ENCODE measurements at regions not wholly inside any gene's neighbourhood (a gene's known extent, or its start where the extent isn't known, plus 50 kb on each side); places are given as distances from the start of the nearest gene placed in this dataset.

DNA sequence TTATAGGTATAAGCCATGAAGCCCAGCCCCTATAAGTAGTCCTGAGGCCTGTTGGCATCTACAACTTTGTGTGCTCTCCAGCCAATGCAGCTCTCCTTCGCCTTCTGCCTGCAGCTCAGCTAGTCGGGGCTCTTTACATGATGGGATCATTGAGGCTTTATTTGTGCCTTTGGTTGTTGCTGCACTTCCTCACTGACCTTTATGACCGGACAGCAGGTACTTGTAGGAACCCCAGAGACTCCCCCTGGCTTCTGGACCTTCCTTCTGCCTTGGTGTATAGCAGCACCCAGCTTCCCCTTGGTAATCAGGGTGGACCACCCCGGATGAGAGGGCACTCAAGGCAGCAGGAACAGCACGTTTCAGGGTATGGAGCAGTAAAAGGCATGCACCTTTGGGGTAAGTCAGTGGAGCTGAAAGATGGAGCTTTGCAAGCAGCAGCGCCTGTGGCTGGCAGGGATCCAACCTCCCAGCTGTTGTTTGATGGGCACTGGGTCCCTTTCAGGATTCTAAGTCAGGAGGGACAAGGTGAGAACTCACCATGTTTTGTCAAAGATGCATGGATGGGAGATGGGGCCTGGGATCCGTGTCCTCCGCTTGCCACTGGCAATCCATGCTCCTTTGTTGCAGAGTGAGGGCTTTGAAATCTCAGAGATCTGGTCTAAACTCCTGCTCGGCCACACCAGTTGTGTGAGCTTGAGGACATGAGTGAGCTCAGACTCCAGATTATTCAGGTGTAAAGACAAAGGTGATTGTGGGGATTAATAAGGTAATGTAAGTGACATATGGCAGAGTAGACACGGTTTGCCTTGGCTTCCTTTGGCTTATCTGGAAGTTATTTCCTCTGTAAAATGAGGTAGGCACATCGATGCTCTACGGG, 65.1 kb upstream of the KLF13 start:
- Histone ChIP-seq H3K27ac (no peak overlapping the region), H3K9me3 (replicated peaks) (no peaks in the 10 kb centered on the region), H3K4me1 (replicated peaks) (no peaks in the 10 kb centered on the region), H3K36me3 (no peaks in the 10 kb centered on the region), H3K27me3 (replicated peaks) (no peaks in the 10 kb centered on the region), H3K4me3 (no peak overlapping the region)
- DNase-seq (ENCODE audit: low read depth in 1 of 2, low spot score in 2 of 2), result no peak

DNA sequence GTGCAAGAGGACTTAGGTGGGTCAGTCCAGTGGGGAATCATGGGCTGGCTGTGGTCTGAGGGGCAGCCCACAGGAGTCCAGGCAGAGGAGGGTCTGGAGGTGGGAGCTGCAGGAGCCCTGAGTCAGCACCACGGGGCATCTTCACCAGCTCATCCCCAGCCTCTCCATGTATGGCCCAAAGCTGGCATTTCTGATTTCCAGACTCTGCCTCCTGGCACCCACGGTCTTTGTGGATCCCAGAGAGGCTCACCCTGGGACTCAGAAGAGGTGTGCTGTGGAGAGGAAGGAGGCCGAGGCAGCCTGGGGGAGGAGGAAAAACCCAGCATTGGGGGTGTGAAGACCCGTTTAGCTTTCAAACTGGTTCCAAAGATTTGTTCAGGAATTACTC, 64.5 kb upstream of the KLF13 start:
- H3K9me3 ChIP-seq (replicated peaks), result no peaks in the 10 kb centered on the region
- no peak overlapping the region for H3K4me3 ChIP-seq
- no peaks in the 10 kb centered on the region for H3K36me3 ChIP-seq
- H3K27me3 ChIP-seq (replicated peaks), result no peaks in the 10 kb centered on the region
- no peak overlapping the region for H3K27ac ChIP-seq
- no peaks in the 10 kb centered on the region for H3K4me1 ChIP-seq (replicated peaks)
- no peak for DNase-seq (ENCODE audit: low read depth in 1 of 2, low spot score in 2 of 2)

DNA sequence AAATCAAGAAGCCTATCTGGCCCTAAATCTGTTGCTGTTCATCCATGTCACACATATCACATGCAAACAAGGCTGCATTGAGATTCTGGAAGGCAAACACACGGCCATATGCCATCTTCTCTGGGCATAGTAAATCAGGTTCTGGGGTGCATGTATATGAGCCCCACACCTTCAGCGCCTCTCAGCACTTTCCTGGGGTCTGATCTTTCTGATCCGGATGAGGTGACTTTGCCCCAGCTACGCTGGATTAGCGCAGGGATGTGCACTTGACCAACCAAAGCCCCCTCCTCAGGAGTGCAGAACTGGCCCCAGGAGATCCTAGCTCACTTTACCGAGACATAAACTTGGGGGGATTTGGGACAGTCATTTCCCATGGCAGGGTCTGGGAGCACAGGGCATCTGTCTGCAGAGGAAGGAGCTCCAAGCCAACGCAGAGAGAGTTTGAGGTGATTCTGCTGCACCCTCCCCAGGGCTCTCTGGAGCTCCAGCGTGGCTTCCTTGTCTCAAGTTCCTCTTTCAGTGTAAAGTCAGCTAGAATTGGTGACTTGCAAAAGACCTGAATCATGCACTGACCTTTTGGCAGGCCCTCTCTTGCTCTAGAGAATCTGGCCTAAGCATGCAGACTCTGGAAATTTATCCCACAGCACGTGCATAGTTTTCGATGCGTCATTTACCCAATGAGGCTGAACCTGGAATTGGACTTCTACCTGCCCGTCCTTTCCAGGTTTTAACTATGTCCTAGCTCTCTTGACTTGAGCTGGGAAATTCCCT, 63.5 kb upstream of the KLF13 start:
- Histone ChIP-seq H3K27ac (no peak overlapping the region), H3K4me3 (no peak overlapping the region), H3K4me1 (replicated peaks) (no peaks in the 10 kb centered on the region), H3K9me3 (replicated peaks) (no peaks in the 10 kb centered on the region), H3K27me3 (replicated peaks) (no peaks in the 10 kb centered on the region), H3K36me3 (no peaks in the 10 kb centered on the region)
- DNase-seq (ENCODE audit: low read depth in 1 of 2, low spot score in 2 of 2), result peak in 1 of 2 experiments; percentile 31

DNA sequence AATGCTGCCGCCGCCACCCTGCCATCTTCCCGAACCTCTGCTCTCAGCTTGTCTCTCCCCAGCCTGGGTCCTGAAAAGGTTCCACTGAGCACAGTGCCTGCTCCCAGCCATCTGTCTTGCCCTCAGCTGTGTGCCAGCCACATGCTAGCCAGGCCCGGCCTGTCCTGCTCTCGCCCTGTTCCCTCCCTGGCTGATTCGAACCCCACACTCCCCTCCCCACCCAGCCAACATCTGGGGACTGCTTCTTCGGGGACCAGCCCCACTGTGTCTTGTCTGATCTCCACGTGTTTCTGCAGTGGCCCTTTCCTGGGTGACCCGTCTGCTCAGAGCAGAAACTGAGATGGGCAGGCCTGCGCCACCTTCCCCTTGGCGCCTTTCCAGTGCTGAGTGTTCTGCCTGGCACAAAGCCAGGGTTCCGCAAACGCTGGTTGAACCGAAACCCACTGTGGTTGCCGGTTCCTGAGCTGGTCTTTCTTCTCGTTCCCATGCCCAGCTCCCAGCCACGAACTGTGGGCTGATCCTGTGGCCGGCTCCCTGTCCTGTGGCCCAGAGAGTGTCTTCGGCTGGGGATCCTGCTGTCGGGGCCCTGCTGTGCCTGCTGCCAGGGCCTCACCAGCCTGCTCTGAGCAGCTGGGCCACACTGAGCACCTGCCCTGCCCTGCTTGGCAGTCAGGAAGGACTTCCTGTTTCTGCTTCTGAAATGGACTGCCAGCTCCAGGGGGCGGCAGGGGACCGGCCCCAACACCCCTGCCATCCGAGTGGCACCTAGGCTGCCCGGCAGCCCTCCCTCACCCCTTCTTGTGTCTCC, 62.7 kb upstream of the KLF13 start:
- Histone ChIP-seq H3K36me3 (no peaks in the 10 kb centered on the region), H3K4me3 (no peak overlapping the region), H3K9me3 (replicated peaks) (no peaks in the 10 kb centered on the region), H3K4me1 (replicated peaks) (peaks cover 2% of the 10 kb centered on the region; the same call in 1 of the 2 replicates), H3K27ac (no peak overlapping the region), H3K27me3 (replicated peaks) (no peaks in the 10 kb centered on the region)
- DNase-seq (ENCODE audit: low read depth in 1 of 2, low spot score in 2 of 2), result peak in 1 of 2 experiments; percentile 39

DNA sequence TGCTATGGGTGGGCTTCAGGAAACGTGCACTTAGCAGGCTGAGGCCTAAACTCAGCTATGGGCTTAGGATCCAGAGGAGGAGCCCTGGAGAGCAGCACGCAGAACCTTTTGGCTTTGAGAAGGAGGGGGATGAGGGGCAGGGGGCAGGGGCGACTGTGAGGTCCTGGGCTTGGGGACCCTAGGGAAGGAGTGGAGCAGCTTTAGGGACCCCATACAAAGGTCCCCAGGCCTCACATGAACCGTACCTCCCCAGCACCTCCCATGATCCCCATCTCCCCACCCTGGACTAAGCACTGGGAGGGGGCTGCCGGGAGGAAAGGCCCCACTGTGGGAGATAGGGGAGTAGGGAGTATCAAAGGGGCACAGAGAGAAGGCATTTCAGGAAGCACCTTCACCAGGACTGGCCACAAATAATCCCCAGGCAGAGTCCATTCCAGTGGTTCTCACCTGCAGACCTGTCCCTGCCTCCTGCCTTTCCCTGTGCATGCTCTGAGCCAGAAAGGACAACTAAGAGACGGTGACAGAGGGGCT, 62.0 kb upstream of the KLF13 start:
- Histone ChIP-seq H3K4me1 (replicated peaks) (peaks cover 4% of the 10 kb centered on the region; the same call in 1 of the 2 replicates), H3K9me3 (replicated peaks) (no peaks in the 10 kb centered on the region), H3K27ac (no peak overlapping the region), H3K27me3 (replicated peaks) (no peaks in the 10 kb centered on the region), H3K4me3 (no peak overlapping the region), H3K36me3 (no peaks in the 10 kb centered on the region)
- DNase-seq (ENCODE audit: low read depth in 1 of 2, low spot score in 2 of 2), result no peak

DNA sequence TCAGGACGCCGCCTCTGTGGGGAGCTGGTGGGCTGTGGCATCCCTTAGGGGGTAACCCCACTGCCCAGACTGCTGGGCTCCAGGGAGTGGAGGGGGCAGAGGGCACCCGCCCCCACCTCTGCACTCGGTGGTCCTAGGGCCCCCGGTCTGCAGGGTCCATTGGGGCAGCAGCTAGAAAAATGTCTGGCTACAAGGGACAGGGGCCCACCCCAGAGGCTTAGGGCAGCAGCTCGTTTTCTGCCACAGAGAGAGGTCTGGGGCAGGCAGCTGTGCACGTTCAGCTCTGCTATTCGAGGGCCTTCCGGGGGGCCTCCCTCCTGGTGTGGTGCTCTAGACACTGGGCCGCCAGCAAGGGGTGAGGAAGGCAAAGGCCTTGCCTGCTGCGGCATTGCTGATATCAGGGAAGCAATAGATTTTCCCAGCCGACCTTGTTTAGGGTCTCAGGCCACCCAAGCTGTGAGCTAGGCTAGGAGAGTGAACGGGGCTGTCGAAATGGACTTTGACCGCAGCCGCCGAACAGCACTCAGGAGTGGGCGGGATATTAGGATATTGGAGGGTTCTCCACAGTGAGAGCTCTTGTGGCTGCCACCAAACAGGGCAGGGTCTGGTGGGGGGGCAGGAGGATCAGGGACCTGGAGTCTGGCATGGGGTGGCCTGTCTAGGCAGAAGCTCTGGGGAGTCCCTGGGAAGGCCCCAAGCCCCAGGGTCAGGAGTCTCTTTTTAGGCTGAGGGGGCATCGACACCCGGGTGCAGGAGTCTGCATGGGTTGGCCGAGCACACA, 61.4 kb upstream of the KLF13 start:
- DNase-seq (ENCODE audit: low read depth in 1 of 2, low spot score in 2 of 2), result peak in 1 of 2 experiments; percentile 40
- H3K27me3 ChIP-seq (replicated peaks), result no peaks in the 10 kb centered on the region
- no peaks in the 10 kb centered on the region for H3K9me3 ChIP-seq (replicated peaks)
- no peaks in the 10 kb centered on the region for H3K36me3 ChIP-seq
- no peak overlapping the region for H3K4me3 ChIP-seq
- no peak overlapping the region for H3K27ac ChIP-seq
- peaks cover 4% of the 10 kb centered on the region; the same call in 1 of the 2 replicates for H3K4me1 ChIP-seq (replicated peaks)

DNA sequence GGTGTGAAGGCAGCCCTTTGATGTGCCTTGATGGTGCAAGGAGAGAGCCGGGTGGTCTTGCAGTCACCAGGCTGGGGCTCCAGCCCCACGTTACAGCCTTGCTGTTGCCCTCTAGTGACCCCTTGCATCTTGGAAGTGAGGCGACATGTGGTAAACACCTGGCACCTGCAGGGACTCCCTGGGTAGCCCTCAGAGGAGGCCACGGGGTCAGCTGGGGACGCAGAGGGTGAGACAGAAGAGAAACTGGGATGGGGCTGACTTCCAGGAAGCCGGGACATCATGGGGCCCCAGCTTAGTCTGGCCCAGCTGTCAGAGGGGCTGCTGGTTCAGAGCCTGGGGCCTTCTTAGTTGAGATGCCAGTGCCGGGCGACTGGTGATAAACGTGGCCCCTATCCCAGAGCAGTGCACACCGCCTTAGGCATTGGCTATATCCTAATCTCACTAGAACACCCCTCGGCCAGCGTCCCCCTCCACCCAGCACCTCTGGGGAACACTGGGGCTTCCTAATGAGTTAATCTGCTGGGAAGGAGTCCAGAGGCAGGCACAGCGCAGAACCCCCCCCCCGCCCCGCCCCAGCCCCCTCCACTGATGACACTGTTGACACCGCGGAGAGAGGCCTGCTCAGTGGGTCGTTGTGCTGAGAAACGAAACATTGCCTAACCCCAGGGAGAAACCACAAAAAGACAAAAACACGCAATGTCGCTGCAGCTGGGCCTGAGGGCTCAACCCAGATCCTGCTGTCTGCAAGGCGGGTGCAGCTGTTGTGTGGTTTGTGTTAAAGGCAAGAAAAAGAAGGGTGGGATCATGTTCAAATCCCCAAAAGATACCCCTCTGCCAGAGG, 60.5 kb upstream of the KLF13 start:
- H3K27ac ChIP-seq, result no peak overlapping the region

DNA sequence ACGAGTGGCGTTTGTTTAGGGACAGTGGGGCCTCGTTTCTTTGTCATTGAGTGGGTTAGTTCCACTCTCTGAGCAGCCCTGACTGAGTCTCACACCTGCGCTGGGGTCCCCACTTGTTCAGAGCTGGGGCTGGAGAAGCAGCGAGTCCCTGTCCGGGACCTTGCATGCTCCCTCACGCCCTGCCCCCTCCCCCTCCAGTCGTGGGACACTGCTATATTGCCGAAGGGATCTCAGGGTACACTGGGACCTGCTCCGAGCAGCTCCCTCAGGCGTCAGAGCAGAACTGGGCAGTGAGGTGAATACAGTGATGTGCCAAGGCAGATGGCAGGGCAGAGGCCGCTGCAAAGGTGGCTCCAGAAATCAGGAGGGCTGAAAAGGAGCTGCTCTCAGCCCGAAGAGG, 59.9 kb upstream of the KLF13 start:
- H3K36me3 ChIP-seq, result no peaks in the 10 kb centered on the region
- no peak overlapping the region for H3K27ac ChIP-seq
- no peaks in the 10 kb centered on the region for H3K9me3 ChIP-seq (replicated peaks)
- H3K27me3 ChIP-seq (replicated peaks), result no peaks in the 10 kb centered on the region
- peak in 1 of 2 experiments; percentile 39 for DNase-seq (ENCODE audit: low read depth in 1 of 2, low spot score in 2 of 2)
- no peak overlapping the region for H3K4me3 ChIP-seq
- peaks cover 4% of the 10 kb centered on the region; the same call in 1 of the 2 replicates for H3K4me1 ChIP-seq (replicated peaks)

More for the DNA sequence above, 60.5 kb upstream of the KLF13 start:
- Histone ChIP-seq H3K9me3 (replicated peaks) (no peaks in the 10 kb centered on the region), H3K4me1 (replicated peaks) (peaks cover 4% of the 10 kb centered on the region; the same call in 1 of the 2 replicates), H3K36me3 (no peaks in the 10 kb centered on the region), H3K27me3 (replicated peaks) (no peaks in the 10 kb centered on the region), H3K4me3 (no peak overlapping the region)
- DNase-seq (ENCODE audit: low read depth in 1 of 2, low spot score in 2 of 2), result peak in 1 of 2 experiments; percentile 34

DNA sequence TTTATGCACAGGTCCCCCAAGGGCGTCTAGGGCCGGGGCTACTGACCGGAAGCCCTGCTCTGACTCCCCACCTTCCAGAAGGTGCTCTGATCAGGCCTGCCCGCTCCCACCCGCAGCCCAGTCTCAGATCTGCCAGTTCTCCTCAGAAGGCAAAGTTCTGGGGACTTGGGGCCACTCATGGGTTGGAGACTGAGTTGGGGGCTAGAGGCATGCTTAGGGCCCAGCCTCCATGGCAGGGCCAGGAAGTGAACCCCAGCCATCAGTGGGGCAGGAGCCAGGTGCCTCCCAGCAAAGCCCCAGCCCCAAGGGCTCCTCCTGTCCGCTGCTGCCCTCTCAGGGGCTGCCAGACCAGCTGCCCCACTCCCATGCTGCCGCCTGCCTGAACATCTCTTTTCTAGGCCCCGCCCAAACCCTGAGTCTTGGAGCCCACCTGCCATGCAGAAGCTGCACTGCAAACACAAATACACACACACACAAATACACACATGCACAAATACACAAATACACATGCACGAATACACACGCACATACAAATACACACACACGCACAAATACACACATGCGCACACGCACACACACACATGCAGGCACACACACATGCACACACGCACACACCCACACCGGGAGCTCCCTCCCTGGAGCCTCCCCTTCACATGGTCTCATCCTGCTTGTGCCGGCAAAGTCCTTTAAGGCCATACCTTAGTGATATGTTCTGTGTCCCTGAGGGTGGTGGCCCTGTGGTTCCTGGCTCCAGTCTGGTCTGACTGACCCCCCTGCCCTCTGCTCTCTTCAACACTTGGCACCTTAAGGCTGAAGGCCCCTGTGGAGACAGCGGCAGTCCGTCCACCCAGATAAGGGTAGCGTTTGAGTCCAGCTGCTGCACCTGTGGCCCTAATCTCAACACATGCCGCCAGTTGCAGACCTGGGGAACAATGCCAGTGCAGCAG, 59.2 kb upstream of the KLF13 start:
- Histone ChIP-seq H3K4me1 (replicated peaks) (peaks cover 4% of the 10 kb centered on the region; the same call in 1 of the 2 replicates), H3K27me3 (replicated peaks) (no peaks in the 10 kb centered on the region), H3K4me3 (no peak overlapping the region), H3K9me3 (replicated peaks) (no peaks in the 10 kb centered on the region), H3K27ac (no peak overlapping the region), H3K36me3 (no peaks in the 10 kb centered on the region)
- peak in 1 of 2 experiments; percentile 34 for DNase-seq (ENCODE audit: low read depth in 1 of 2, low spot score in 2 of 2)

DNA sequence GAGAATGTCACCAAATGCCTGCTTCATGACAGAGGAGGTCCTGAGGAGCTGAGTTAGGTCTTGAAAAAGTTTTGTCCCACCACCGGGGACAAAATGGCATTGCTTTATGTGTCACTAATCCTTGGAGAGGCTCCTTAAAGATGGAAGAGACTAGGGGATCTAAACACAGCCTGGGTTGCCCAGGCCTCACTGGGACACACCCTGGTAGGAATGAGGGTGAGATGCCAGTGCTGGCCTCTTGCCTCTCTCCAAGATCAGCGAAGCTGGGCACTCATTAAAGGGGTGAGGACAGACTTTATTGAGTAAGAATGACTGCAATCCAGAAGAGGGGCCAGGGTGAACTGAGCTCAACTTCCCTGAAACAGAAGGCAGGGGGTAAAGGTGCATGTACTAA, 58.5 kb upstream of the KLF13 start:
- Histone ChIP-seq H3K36me3 (no peaks in the 10 kb centered on the region), H3K4me3 (no peak overlapping the region), H3K27ac (no peak overlapping the region), H3K27me3 (replicated peaks) (no peaks in the 10 kb centered on the region), H3K9me3 (replicated peaks) (no peaks in the 10 kb centered on the region), H3K4me1 (replicated peaks) (peaks cover 4% of the 10 kb centered on the region; the same call in 1 of the 2 replicates)
- DNase-seq (ENCODE audit: low read depth in 1 of 2, low spot score in 2 of 2), result peak in 1 of 2 experiments; percentile 25

Measured in SJSA1 (cell line).